MG63 (cell line): ENCODE measurements at regions not wholly inside any gene's neighbourhood (a gene's known extent, or its start where the extent isn't known, plus 50 kb on each side); places are given as distances from the start of the nearest gene placed in this dataset.

Experiments
- DNase-seq: peaks from one replicate; pipeline ENCODE4 v3.0.0-alpha.2; 2020
- H3K27me3 ChIP-seq: fragments of 250-450 bp; sonication (Bioruptor Pico); 2 replicates; pipeline ENCODE4 v1.5.1; 2020; ENCODE audit warnings: mild to moderate bottlenecking, moderate library complexity
- H3K36me3 ChIP-seq: fragments of 250-450 bp; sonication (Bioruptor Pico); 2 replicates; pipeline ENCODE4 v1.5.1; 2020; ENCODE audit warnings: mild to moderate bottlenecking, moderate library complexity
- H3K4me3 ChIP-seq: fragments of 250-450 bp; sonication (Bioruptor Pico); 2 replicates; pipeline ENCODE4 v1.5.1; 2020; ENCODE audit warnings: mild to moderate bottlenecking, moderate library complexity
- H3K9me3 ChIP-seq: fragments of 250-450 bp; sonication (Bioruptor Pico); 2 replicates; pipeline ENCODE4 v1.5.1; 2020; ENCODE audit warnings: mild to moderate bottlenecking, moderate library complexity

DNA sequence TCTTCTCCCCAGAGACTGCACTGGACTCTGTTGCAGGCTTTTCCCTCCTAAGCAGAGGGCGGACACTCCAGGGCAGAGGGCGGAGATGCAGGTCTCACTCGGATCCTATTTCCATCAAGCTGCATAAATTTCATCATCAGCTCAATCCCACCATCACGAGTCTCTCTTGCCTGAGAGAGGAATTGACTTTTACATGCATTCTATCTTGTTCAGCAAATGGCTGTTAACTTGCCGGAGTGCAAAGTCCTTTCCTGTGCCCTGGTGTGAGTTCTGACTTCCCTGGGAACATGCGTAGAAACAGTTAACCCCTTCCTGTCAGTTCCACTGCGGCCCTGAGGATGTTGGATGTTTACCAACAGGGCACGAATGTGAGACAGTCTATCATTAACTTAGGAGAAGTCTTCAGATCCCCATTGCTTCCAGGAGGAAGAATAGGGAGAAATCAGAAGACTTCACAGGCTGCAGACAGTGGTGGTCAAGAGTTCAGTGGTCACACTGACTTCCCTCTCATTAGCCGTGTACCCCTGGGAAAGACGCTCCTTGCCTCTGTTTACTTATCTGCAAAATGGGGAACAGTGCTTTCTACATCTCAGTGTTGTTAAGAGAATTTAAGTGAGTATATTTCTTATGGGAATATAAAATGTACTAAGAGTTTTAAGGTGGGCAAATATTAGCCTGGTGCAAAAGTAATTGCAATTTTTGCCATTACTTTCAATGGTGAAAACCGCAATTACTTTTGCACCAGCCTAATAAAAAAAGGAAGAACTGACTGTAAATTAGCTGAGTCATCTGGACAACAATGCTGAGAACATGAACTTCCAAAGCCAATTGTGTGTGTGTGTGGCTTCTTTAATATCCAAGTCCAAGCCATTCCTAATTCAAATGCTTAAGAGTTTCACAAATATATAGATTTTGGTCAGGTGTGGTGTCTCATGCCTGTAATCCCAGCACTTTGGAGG is 248.0 kb downstream of the DRD1 start:
- Histone ChIP-seq H3K9me3 (no peaks in the 10 kb centered on the region), H3K36me3 (no peaks in the 10 kb centered on the region), H3K4me3 (no peak overlapping the region), H3K27me3 (no peaks in the 10 kb centered on the region)
- no peak for DNase-seq

DNA sequence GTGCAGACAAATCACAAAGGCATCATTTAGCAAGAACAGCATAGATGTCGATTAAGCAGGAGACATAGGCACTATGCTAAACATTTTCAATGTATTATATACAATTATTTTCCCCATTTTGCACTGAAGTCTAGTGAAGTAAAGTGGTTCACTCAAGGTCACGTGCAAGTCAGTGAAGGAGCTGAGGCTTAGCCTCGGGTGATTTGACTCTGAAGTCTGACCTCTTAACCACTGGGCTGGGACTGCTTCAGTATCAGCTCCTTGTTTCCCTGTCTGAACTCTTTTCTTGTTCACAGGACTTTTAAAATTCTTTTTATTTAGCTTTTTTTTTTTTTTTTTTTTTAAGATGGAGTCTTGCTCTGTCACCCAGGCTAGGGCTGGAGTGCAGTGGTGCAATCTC is 262.7 kb downstream of the DRD1 start:
- Histone ChIP-seq H3K36me3 (no peaks in the 10 kb centered on the region), H3K9me3 (no peaks in the 10 kb centered on the region), H3K4me3 (no peak overlapping the region), H3K27me3 (no peaks in the 10 kb centered on the region)
- no peak for DNase-seq

DNA sequence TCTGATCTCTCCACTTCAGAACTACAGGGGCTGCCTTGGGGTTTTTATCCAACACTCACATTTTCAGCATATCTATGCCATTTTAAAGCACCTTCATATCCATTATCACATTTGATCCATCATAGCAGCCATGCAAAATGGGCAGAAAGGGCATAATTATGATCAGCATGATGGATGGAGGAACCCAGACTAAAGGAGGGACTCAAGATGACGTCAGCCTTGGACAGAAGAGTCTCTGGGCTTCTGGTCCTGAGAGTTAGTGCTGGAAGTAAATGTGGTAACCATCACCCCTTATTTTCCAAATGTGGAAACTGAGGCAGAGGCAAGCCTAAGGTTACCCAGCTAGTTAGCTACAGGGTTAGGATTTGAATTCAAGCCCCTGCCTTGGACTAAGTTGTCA is 273.1 kb downstream of the DRD1 start:
- no peaks in the 10 kb centered on the region; the same call in none of the 2 replicates for H3K27me3 ChIP-seq
- no peak for DNase-seq
- H3K36me3 ChIP-seq, result no peaks in the 10 kb centered on the region

DNA sequence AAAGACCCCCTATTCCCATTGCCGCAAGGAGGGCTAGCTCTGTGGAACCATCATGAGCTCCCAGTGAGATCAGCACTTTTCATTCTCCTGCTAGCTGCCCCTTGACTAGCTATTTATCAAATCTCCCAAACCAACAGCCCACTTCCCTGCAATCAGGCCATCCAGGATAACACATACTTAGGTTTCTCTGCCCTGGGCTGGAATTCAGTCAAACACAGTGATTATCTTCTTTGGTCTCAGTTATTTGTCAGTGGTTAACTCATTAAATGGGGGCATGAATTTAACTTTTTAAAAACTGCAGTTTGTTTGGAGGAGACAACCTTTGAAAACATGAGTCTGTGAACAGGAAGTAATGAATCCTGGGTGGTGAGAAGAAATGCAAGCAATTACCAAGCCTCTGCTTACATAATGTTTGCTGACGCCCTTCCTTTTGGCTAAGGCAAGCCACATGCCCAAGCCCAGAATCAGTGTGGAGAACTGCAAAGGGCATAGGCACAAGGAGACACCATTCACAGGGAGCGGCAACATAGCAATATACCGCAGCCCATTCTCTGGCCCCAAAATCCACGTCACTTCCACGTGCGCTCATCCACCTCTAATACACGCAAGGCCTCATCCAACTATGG is 275.0 kb downstream of the DRD1 start:
- peaks cover 7% of the 10 kb centered on the region for H3K27me3 ChIP-seq
- DNase-seq, result no peak
- no peaks in the 10 kb centered on the region for H3K36me3 ChIP-seq

More for the DNA sequence above, 273.1 kb downstream of the DRD1 start:
- H3K4me3 ChIP-seq, result no peak overlapping the region
- no peaks in the 10 kb centered on the region for H3K9me3 ChIP-seq

DNA sequence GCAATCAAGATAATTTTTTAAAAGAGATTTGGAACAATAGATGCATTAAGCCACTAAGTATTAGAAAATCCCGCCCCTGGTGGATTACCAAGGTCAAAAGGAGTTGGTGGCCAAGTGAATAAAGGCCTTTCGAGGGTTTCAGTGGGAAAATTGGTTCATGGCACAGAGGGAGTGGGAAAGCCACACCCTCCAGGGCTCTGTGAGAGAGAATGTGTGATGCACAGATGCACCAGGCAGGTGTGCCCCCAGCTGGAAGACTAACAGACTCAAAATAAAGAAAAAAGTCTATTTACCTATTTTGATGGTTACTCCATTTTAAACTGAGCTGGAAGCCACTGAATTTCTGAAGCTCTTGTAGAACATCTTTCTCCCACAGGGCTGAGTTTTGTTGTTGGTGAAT is 278.0 kb downstream of the DRD1 start:
- no peaks in the 10 kb centered on the region for H3K9me3 ChIP-seq
- H3K36me3 ChIP-seq, result no peaks in the 10 kb centered on the region
- H3K4me3 ChIP-seq, result no peak overlapping the region
- peaks cover 9% of the 10 kb centered on the region for H3K27me3 ChIP-seq
- DNase-seq, result no peak

More for the DNA sequence above, 275.0 kb downstream of the DRD1 start:
- H3K9me3 ChIP-seq, result no peaks in the 10 kb centered on the region
- no peak overlapping the region for H3K4me3 ChIP-seq

DNA sequence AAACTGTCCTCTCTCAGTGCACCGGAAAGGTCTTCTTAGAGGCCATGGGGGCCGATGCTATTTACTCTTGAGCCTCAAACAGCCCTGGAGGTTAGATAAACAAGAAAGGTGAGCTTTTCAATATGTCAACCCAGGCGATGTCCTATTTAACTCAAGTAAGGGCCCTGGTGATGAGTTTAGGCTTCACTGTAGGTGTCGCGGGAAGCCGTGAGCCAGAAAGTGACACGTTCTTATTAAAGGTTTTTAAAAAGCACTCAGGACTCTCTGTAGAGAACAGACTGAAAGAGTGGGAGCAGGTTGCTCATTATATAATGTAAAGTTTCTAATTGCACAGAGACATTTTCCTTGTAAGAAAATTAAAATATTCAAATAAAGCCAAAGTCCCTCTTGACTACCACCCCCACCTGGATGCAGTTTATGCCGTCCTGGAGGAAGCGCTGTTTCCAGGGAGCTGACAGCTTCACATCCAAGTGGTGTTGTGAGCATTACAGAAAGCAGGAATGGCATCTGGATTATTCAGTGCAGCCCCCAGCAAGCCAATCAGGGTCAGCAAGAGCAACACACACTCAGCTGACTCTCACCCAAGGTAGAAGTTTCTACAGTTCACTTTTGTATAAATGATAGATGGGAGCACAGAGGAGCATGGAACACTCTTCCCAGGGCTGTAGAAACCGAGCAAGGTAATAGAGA is 280.3 kb downstream of the DRD1 start:
- Histone ChIP-seq H3K27me3 (peaks cover 9% of the 10 kb centered on the region), H3K36me3 (no peaks in the 10 kb centered on the region), H3K4me3 (no peak overlapping the region), H3K9me3 (no peaks in the 10 kb centered on the region)
- DNase-seq, result no peak

DNA sequence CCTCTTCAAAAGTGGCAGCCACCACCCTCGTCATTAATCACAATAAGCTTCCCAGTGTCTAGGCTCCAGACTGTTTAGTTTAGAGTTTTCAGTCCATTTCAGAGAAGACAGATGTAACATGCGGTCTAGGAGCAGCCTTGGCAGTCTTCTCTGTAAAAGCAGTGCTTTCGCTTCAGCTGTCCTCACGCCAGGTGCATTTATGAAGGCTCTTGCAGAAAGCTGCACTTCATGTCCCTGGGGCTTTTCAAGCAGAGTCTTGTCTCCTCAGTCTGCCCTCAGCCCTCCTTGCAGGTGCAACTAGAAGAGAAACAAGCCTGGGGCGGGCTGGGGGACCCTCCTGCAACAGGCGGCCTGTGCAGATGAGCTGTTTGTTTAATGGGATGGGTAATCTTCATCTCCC is 281.9 kb downstream of the DRD1 start:
- no peak overlapping the region for H3K4me3 ChIP-seq
- no peaks in the 10 kb centered on the region for H3K36me3 ChIP-seq
- no peaks in the 10 kb centered on the region for H3K9me3 ChIP-seq
- peaks cover 14% of the 10 kb centered on the region for H3K27me3 ChIP-seq
- DNase-seq, result no peak

DNA sequence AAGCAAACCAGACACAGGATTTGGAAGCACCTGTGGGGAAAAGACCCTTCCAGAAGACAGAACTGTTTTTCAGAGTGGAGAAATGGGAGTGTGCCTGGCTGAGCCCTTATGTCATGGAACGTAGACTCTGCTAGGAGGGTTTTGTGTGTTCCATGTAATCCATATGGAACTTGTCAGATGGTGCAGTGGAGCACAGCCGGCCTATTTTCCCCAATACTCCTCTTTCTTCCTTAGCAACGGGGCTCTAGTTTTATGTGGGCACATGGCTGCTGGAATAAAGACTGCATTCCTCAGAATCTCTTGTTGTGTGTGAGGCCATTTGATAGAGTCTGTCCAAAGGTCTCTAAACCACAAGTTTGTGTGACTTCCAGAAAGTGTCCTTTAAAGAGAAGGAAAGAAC is 284.0 kb downstream of the DRD1 start:
- DNase-seq, result no peak
- no peaks in the 10 kb centered on the region for H3K9me3 ChIP-seq
- no peak overlapping the region for H3K4me3 ChIP-seq
- no peaks in the 10 kb centered on the region for H3K36me3 ChIP-seq
- H3K27me3 ChIP-seq, result peaks cover 12% of the 10 kb centered on the region

DNA sequence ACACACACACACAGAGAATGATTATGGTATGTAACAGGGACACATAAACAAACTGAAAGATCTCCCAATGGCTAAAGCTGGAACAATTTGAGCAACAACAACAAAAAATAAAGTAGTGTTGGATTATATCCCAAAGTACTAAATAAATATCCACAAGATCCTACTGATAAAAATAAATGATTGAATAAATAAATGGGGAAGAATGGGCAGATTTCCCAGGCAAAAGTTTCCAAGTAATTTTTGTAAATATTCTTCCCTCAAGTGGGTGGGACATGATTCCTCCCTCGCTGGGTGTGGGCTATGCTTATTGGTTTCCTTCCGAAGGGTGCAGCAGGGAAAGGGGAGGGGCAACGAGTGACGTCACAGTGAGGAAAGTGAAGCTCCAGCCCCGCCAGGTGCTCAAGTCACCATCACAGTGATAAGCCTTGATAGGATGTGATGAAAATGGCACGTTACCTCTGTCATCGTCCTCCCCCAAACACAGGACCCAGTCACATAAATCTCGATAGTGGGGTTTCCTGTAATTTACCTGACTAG is 295.3 kb downstream of the DRD1 start:
- Histone ChIP-seq H3K9me3 (peaks cover 14% of the 10 kb centered on the region), H3K36me3 (no peaks in the 10 kb centered on the region), H3K4me3 (no peak overlapping the region), H3K27me3 (0 out of 2 replicates have a peak, but pooled peaks cover 3% of the 10 kb centered on the region)
- DNase-seq, result no peak

DNA sequence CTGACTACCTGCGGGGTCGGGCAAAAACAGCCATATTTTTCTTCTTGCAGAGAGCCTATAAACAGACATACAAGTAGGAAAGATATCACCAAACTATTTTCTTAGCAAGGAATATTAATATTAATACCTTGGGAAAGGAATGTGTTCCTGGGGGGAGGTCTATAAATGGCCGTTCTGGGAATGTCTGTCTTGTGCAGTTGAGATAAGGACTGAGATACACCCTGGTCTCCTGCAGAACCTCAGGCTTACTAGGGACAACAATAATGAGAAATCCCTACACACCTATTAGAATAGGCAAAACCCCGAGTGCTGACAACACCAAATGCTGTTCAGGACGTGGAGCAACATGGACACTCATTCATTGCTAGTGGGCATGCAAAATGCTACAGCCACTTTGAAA is 297.2 kb downstream of the DRD1 start:
- no peak for DNase-seq
- Histone ChIP-seq H3K4me3 (no peak overlapping the region), H3K9me3 (peaks cover 7% of the 10 kb centered on the region), H3K27me3 (no peaks in the 10 kb centered on the region), H3K36me3 (no peaks in the 10 kb centered on the region)

DNA sequence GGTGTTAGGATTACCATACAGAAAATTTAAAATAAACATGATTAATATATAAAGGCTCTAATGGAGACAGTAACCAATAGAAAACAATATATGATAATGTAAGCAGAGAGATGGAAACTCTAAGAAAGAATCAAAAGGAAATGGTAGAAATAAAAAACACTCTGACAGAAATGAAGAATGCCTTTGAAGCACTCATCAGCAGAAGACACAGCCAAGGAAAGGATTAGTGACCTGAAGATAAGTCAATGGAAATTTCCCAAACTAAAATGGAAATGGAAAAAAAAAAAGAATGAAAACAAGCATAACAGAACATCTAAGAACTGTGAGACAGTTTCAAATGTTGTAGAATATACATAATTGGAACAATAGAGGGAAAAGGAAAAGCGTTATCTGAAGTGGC is 302.6 kb downstream of the DRD1 start:
- Histone ChIP-seq H3K36me3 (no peaks in the 10 kb centered on the region), H3K4me3 (no peak overlapping the region), H3K9me3 (peaks cover 11% of the 10 kb centered on the region), H3K27me3 (no peaks in the 10 kb centered on the region)
- no peak for DNase-seq

DNA sequence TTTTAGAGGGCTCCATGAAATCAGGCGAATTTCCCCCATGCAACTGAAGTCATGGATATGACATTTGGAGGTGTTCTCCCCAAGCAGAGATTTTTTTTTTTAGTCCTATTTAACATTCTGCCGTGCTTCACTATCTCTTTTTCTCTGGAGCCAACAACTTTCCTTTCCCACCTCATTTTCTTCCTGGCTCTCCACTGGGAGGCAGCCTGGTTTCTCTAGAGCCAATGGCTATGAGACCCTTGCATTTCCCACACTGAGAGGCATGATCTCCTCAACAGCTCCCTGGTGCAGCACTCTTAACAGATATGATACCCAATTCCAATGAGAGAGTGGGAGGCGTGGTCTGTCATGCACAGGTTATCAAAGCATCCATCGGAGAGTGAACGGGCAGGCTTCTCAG is 310.8 kb downstream of the DRD1 start:
- H3K27me3 ChIP-seq, result no peaks in the 10 kb centered on the region
- 0 out of 2 replicates have a peak, but pooled peaks cover 4% of the 10 kb centered on the region for H3K9me3 ChIP-seq
- no peaks in the 10 kb centered on the region for H3K36me3 ChIP-seq
- no peak overlapping the region for H3K4me3 ChIP-seq
- no peak for DNase-seq

DNA sequence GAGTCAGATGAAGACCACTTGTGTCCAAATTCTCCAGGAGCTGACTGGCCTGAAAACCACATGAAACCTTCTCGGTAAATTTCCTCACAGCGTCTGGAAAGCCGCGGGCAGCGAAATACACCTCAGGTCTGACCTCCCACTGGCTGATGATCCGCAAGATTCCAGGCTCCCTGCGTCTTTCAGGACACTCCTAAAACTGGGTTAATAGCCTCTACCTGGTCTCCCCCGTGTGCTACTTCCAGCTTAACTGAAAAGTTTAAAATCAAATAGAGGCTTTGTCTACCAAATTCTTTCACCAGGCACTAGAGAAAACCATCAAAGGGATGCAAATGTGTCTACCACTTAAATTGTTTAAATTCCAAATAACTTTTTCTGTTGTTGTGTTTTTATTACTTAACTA is 312.6 kb downstream of the DRD1 start:
- H3K4me3 ChIP-seq, result no peak overlapping the region
- no peak for DNase-seq
- peaks cover 2% of the 10 kb centered on the region; the same call in 1 of the 2 replicates for H3K9me3 ChIP-seq
- no peaks in the 10 kb centered on the region for H3K36me3 ChIP-seq
- no peaks in the 10 kb centered on the region for H3K27me3 ChIP-seq

DNA sequence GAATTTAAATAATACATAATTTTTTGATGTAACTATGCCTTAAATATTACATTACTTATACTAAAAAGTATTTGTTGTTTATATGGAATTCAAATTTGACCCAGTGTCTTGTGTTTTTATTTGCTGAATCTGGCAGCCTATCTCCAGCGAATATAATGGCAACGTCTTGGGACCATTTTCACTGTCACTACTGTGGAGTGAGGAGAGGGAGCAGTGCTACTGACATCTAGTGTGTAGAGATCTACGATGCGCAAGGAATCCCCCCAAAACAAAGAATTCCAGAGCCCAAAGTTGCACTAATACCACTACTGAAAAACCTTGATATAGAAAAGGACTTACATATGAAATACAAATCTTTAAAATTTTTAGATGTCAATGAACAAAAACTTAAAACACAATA is 314.4 kb downstream of the DRD1 start:
- H3K9me3 ChIP-seq, result no peaks in the 10 kb centered on the region; the same call in 1 of the 2 replicates
- H3K36me3 ChIP-seq, result no peaks in the 10 kb centered on the region
- no peaks in the 10 kb centered on the region for H3K27me3 ChIP-seq
- DNase-seq, result no peak
- H3K4me3 ChIP-seq, result no peak overlapping the region

DNA sequence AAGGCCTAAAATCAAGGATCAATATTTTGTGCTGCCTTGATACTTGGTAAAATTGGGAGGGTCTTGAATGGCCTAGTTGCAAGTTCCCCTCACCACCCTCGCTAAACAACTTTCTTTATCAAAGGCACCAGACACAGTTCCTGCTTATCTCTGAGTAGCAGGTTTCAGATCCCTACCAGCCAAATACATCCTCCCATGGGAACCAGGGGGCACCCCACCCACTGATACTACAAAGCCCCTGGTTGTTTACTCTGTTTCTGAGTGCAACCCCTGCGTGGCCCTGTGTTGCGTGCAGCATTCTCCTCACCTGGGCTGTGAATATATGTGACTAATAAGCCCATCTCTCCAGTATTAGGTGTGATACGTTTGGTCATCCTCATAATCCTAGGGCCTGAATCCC is 314.9 kb downstream of the DRD1 start:
- no peaks in the 10 kb centered on the region for H3K27me3 ChIP-seq
- no peak for DNase-seq

DNA sequence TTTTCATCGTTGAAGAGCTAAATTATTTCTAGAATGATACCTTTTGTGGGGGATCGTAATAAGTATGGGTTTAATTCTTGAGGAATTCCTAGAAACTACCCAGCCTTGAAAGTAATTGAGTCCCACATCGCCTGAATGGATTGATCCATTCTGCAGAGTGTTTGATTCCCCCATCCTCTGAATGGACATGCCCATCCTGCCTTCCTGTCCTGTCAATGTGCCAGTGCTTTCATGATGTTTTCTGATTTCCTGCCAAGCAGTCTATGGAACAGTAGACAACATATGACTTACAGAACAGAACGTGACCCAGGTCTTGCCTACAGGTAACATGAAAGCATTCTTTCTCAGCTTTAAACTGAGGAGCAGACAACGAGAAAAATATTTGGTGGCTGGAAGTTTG is 319.2 kb downstream of the DRD1 start:
- Histone ChIP-seq H3K4me3 (no peak overlapping the region), H3K9me3 (no peaks in the 10 kb centered on the region; the same call in 1 of the 2 replicates), H3K27me3 (no peaks in the 10 kb centered on the region; the same call in 1 of the 2 replicates), H3K36me3 (no peaks in the 10 kb centered on the region)
- DNase-seq, result no peak

More for the DNA sequence above, 314.9 kb downstream of the DRD1 start:
- Histone ChIP-seq H3K4me3 (no peak overlapping the region), H3K36me3 (no peaks in the 10 kb centered on the region), H3K9me3 (no peaks in the 10 kb centered on the region; the same call in 1 of the 2 replicates)
